GM10266 (cell line): ENCODE measurements at regions not wholly inside any gene's neighbourhood (a gene's known extent, or its start where the extent isn't known, plus 50 kb on each side); places are given as distances from the start of the nearest gene placed in this dataset.

Source experiments
- DNase-seq: peaks from one replicate; pipeline ENCODE4 v3.0.0; 2012; ENCODE audit errors: extremely low spot score
- TF ChIP-seq, protein P1 (sequence below): IDR thresholded peaks from 2 replicates; pipeline ENCODE4 v1.5.1; 2012; ENCODE audit warnings: mild to moderate bottlenecking, low read depth; ENCODE audit not compliant: control insufficient read depth, insufficient read depth; ENCODE audit errors: missing control alignments

DNA sequence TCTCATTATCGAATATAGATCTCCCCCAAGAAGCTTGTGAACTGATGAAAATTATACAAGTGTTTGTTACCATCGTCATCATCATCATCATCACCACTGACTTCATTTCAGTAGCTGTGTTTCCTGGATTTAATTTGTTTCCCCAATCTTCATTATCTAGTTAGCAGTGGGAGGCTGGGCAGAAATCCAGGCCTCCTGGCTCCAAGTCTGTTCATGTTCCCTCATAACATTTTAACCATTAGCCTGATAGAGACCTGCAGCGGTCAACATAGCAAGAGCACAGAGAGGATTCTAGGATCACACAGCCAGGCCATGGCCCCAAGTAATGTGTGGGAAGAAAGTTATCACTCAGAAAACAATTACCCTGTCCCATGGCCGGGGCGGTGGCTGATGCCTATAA, 526.2 kb upstream of the CDH11 start:
- TF ChIP-seq, protein P1, sequence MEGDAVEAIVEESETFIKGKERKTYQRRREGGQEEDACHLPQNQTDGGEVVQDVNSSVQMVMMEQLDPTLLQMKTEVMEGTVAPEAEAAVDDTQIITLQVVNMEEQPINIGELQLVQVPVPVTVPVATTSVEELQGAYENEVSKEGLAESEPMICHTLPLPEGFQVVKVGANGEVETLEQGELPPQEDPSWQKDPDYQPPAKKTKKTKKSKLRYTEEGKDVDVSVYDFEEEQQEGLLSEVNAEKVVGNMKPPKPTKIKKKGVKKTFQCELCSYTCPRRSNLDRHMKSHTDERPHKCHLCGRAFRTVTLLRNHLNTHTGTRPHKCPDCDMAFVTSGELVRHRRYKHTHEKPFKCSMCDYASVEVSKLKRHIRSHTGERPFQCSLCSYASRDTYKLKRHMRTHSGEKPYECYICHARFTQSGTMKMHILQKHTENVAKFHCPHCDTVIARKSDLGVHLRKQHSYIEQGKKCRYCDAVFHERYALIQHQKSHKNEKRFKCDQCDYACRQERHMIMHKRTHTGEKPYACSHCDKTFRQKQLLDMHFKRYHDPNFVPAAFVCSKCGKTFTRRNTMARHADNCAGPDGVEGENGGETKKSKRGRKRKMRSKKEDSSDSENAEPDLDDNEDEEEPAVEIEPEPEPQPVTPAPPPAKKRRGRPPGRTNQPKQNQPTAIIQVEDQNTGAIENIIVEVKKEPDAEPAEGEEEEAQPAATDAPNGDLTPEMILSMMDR, result no peak
- no peak for DNase-seq

DNA sequence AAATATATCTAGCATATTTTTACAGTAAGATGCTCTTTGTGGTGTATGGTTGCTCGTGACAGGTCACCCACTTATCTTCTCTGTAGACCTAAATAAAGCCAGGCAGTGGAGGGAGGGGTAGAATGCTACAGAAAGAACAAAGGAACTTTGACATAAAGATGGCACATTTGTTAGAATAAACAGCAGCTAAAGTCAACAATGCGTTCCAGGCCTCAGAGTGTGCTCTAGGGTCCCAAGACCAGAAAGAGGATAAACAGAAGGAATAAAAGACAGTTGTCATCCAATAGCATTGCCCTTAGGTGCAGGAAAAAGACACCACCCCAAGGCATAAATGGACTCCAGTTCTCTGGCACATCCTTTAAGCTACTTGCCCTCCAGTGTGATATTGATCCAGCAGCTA, 523.0 kb upstream of the CDH11 start:
- no peak for DNase-seq
- TF ChIP-seq, protein P1, result no peak

DNA sequence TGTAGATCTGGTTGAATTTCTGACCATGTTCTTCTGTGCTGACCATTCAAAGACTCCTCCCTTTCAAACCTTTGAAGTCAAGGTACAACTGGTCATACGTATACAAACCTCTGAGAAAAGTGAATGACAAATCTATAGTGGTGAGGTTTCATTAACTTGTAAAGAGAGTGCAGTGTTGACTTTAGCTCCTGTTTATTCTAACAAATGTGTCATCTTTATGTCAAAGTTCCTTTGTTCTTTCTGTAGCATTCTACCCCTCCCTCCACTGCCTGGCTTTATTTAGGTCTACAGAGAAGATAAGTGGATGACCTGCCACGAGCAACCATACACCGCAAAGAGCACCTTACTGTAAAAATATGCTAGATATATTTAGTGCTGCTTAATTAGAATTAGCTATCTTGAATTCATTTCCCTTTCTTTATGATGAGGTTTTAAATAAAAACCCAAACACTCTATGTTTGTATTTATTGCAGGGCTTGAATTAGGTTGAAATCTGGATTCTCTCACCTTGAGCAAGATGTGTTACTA, 520.0 kb upstream of the CDH11 start:
- TF ChIP-seq, protein P1, result no peak
- DNase-seq, result no peak

DNA sequence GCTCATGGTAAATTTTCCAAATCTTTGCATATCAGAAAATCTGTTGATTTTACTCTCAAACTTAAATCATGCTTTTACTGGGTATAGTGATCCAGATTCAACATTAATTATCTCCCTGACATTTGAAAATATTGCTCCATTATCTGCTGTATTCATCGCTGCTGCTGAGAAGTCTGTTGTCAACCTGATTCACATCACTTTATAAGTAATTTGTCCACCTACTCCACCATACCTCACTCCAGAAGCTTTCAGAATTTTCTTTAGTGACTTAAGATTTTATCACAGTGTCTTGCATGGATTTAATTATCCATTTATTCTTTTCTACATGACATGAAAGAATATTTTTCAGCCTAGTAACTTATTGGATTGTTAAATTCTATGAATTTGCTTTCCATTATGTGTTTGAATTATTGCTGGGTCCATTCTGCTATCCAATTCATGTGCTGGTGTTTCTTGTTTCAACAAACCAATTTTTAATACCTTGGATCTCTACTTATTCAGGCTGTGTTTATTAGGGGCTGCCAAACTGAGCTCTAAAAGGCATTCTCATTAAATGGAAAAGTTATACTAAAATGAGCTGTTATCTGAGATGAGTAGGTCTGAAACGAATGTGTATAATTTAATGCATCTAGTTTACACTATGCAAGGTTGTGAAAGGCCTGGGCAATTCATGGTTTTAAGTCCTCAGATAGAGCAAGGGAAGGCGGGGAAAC, 519.3 kb upstream of the CDH11 start:
- DNase-seq, result no peak

GRCh38 chr16:65634833-65635232, 513.0 kb upstream of the CDH11 start:
- DNase-seq, result no peak
- TF ChIP-seq, protein P1, result no peak

More for the DNA sequence above, 519.3 kb upstream of the CDH11 start:
- TF ChIP-seq, protein P1, result no peak

GRCh38 chr16:65634291-65634690, 512.4 kb upstream of the CDH11 start:
- TF ChIP-seq, protein P1, result no peak
- DNase-seq, result no peak

DNA sequence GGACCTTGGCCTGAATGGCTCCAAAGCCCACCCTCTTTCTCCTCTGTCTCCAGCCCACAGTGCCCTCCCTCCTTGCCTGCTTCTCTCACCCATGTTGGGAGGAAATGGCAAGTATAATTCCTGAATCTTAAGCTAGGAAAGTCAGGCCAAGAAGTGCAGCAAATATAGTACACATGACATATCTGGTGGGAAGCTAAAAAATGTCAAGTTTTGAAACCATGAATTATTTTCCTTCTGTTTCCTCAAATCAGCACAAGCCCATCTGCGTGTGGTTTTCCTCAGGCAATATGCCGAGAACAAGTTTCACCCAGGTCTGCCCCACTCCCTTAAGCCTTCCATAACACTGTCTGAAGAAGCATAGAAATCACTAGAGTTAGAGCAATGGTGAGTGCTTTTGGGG, 502.8 kb upstream of the CDH11 start:
- TF ChIP-seq, protein P1, result no peak
- no peak for DNase-seq
